IPS-11a (cell line): ENCODE measurements at regions not wholly inside any gene's neighbourhood (a gene's known extent, or its start where the extent isn't known, plus 50 kb on each side); places are given as distances from the start of the nearest gene placed in this dataset.

Experiments used
- H3K4me3 ChIP-seq: one replicate; pipeline ENCODE4 v1.5.1; 2013; ENCODE audit warnings: low read depth, low read length, control low read depth

- no peak overlapping the region for H3K4me3 ChIP-seq
Observed at GRCh38 chr18:78297048-78297447, 682.6 kb upstream of the SALL3 start.

- no peak overlapping the region for H3K4me3 ChIP-seq
Observed at GRCh38 chr18:78303519-78304191, 676.0 kb upstream of the SALL3 start.

- no peak overlapping the region for H3K4me3 ChIP-seq
Observed at GRCh38 chr18:78304192-78305164, 675.1 kb upstream of the SALL3 start.

- H3K4me3 ChIP-seq, result no peak overlapping the region
Observed at GRCh38 chr18:78305789-78306188, 673.8 kb upstream of the SALL3 start.

- H3K4me3 ChIP-seq, result no peak overlapping the region
Observed at GRCh38 chr18:78309307-78309706, 670.3 kb upstream of the SALL3 start.

- H3K4me3 ChIP-seq, result no peak overlapping the region
Observed at GRCh38 chr18:78309924-78310323, 669.7 kb upstream of the SALL3 start.

GRCh38 chr18:78319264-78319663 is 660.4 kb upstream of the SALL3 start:
- H3K4me3 ChIP-seq, result no peak overlapping the region

GRCh38 chr18:78319961-78320360 is 659.7 kb upstream of the SALL3 start:
- H3K4me3 ChIP-seq, result no peak overlapping the region

GRCh38 chr18:78321402-78321801 is 658.2 kb upstream of the SALL3 start:
- no peak overlapping the region for H3K4me3 ChIP-seq

- H3K4me3 ChIP-seq, result no peak overlapping the region
Observed at GRCh38 chr18:78323453-78324197, 656.0 kb upstream of the SALL3 start.

- H3K4me3 ChIP-seq, result no peak overlapping the region
Observed at GRCh38 chr18:78327643-78328042, 652.0 kb upstream of the SALL3 start.

- no peak overlapping the region for H3K4me3 ChIP-seq
Observed at GRCh38 chr18:78330766-78331165, 648.9 kb upstream of the SALL3 start.

- no peak overlapping the region for H3K4me3 ChIP-seq
Observed at GRCh38 chr18:78352910-78353309, 626.7 kb upstream of the SALL3 start.

- no peak overlapping the region for H3K4me3 ChIP-seq
Observed at GRCh38 chr18:78362198-78362597, 617.4 kb upstream of the SALL3 start.

- no peak overlapping the region for H3K4me3 ChIP-seq
Observed at GRCh38 chr18:78363556-78364387, 615.8 kb upstream of the SALL3 start.

GRCh38 chr18:78364388-78364960 is 615.1 kb upstream of the SALL3 start:
- H3K4me3 ChIP-seq, result no peak overlapping the region

- no peak overlapping the region for H3K4me3 ChIP-seq
Observed at GRCh38 chr18:78367996-78368395, 611.6 kb upstream of the SALL3 start.

GRCh38 chr18:78368726-78369125 is 610.9 kb upstream of the SALL3 start:
- no peak overlapping the region for H3K4me3 ChIP-seq

- no peak overlapping the region for H3K4me3 ChIP-seq
Observed at GRCh38 chr18:78376046-78376445, 603.6 kb upstream of the SALL3 start.

GRCh38 chr18:78378403-78378802 is 601.2 kb upstream of the SALL3 start:
- H3K4me3 ChIP-seq, result no peak overlapping the region
